ENCODE measurements at regions not wholly inside any gene's neighbourhood (a gene's known extent, or its start where the extent isn't known, plus 50 kb on each side); places are given as distances from the start of the nearest gene placed in this dataset.

GRCh38 chr20:1707588-1708449 is 50.2 kb upstream of the SIRPG start:
- TF ChIP-seq, protein P1, sequence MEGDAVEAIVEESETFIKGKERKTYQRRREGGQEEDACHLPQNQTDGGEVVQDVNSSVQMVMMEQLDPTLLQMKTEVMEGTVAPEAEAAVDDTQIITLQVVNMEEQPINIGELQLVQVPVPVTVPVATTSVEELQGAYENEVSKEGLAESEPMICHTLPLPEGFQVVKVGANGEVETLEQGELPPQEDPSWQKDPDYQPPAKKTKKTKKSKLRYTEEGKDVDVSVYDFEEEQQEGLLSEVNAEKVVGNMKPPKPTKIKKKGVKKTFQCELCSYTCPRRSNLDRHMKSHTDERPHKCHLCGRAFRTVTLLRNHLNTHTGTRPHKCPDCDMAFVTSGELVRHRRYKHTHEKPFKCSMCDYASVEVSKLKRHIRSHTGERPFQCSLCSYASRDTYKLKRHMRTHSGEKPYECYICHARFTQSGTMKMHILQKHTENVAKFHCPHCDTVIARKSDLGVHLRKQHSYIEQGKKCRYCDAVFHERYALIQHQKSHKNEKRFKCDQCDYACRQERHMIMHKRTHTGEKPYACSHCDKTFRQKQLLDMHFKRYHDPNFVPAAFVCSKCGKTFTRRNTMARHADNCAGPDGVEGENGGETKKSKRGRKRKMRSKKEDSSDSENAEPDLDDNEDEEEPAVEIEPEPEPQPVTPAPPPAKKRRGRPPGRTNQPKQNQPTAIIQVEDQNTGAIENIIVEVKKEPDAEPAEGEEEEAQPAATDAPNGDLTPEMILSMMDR (conservative IDR thresholded peaks at IDR 0.05; ENCODE audit: low read length) = no peak
- TF ChIP-seq EZH2phosphoT487 (IDR thresholded peaks at IDR 0.05; ENCODE audit: borderline replicate concordance, low read depth, low read length) = no peak
